ENCODE measurements at regions not wholly inside any gene's neighbourhood (a gene's known extent, or its start where the extent isn't known, plus 50 kb on each side); places are given as distances from the start of the nearest gene placed in this dataset.

DNA sequence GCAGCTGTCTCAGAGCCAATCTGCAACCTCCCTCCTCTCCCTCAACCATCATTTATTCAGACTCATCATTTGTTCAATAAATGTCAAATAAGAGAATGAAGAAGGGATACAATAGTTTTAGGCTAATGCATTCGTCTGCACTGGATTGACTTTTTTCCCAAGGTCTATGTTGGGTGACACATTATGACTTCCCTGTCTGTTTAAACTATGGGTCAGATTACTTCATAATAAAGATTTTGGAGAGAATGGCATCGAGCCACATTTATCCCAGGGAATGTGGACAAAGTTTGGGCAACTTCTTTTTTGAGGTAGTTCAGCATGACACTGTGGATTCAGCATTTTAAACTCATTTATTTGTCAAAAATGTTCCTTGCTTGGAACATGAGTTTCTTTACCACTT is 107.4 kb upstream of the ADGRL2 start:
- peaks cover 2% of the 10 kb centered on the region for H3K4me1 ChIP-seq (ENCODE audit: control insufficient read depth, insufficient read depth, low read depth, low read length)

DNA sequence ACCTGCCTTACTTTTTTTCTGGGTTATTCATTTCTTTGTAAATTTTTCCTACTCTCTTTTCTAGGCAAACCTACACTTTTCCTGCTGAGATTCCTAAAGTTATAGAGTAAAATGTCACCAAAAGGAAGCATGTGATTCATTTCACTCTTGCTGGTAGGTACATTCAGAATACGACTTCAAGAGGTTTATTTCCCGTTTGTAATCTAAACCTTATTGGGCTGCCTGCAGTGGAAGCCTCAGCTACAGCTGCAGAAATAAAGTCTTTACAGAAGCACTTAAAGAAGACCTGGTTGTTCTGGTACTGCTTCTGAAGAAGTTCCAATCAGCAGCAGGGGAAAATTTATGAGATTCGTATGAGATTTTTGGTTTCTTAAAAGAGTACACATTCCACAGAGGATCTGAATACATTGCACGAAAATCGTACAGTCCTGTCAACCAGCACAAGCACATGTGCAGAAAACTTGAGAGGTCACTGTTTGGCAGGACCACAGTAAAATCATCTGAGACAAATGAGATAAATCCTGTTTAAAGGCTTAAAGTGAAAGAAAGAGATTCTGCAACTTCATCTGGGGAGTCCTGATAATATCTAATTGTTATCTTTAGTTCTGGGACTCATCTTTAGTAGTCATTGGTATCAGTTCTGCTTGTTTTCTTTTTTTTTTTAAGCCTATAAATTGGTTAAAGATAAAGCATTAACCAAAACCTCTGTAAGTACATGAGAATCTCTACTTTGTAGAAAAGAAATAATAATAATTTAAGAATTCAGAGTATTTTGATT is 109.9 kb upstream of the ADGRL2 start:
- 19% methylated on average over 5 of the region's 5 CpGs for WGBS
- H4K8ac ChIP-seq (ENCODE audit: low read length): no peak overlapping the region
- no peak overlapping the region for H2BK120ac ChIP-seq (ENCODE audit: low read depth, low read length)
- no peak overlapping the region for H2AK5ac ChIP-seq (ENCODE audit: low read length, severe bottlenecking)
- H3K4me3 ChIP-seq (ENCODE audit: insufficient read depth in 1 of 2, low read depth in 1 of 2, low read length in 2 of 2): peak overlapping the region in 1 of 2 experiments; percentile 9
- H3K27ac ChIP-seq (ENCODE audit: low read length, poor library complexity, severe bottlenecking): no peak overlapping the region
- H3K18ac ChIP-seq (ENCODE audit: low read depth in 1 of 2, low read length in 2 of 2): no peak overlapping the region
- H3K4me1 ChIP-seq (ENCODE audit: control insufficient read depth, insufficient read depth, low read depth, low read length): peaks cover 2% of the 10 kb centered on the region
- peaks cover 10% of the 10 kb centered on the region for H3K9me3 ChIP-seq (ENCODE audit: control insufficient read depth, low read length)
- no peak overlapping the region for H3K14ac ChIP-seq (ENCODE audit: low read length in 2 of 2)
- H2BK5ac ChIP-seq (ENCODE audit: low read depth, low read length, poor library complexity, severe bottlenecking): no peak overlapping the region
- H2BK12ac ChIP-seq (ENCODE audit: low read length in 2 of 2): no peak overlapping the region
- no peaks in the 10 kb centered on the region for H3K36me3 ChIP-seq (ENCODE audit: control insufficient read depth in 1 of 2, insufficient read depth in 2 of 2, low read depth in 1 of 2, low read length in 2 of 2)
- peak overlapping the region; percentile 40 for H3K9ac ChIP-seq (ENCODE audit: low read length)
- no peak overlapping the region for H3K4ac ChIP-seq (ENCODE audit: low read depth in 1 of 2, low read length in 2 of 2)
- no peak overlapping the region for H4K91ac ChIP-seq (ENCODE audit: low read length)
- no peak overlapping the region for H3K4me2 ChIP-seq (ENCODE audit: low read length, poor library complexity, severe bottlenecking)
- H3K79me1 ChIP-seq (replicated peaks; ENCODE audit: low read length, poor library complexity, severe bottlenecking): no peaks in the 10 kb centered on the region
- no peak overlapping the region for H2AFZ ChIP-seq (ENCODE audit: low read depth, low read length)
- H2BK15ac ChIP-seq (ENCODE audit: low read depth, poor library complexity, severe bottlenecking): no peak overlapping the region
- H3K23ac ChIP-seq (ENCODE audit: low read length in 2 of 2): no peak overlapping the region
- peak; percentile 53 for DNase-seq
- H3K27me3 ChIP-seq (ENCODE audit: control insufficient read depth in 1 of 2, insufficient read depth in 1 of 2, low read length in 2 of 2): no peaks in the 10 kb centered on the region

More for the DNA sequence above, 107.4 kb upstream of the ADGRL2 start:
- H4K8ac ChIP-seq (ENCODE audit: low read length): no peak overlapping the region
- H3K4me3 ChIP-seq (ENCODE audit: insufficient read depth in 1 of 2, low read depth in 1 of 2, low read length in 2 of 2): no peak overlapping the region
- no peak overlapping the region for H2AFZ ChIP-seq (ENCODE audit: low read depth, low read length)
- H2BK5ac ChIP-seq (ENCODE audit: low read depth, low read length, poor library complexity, severe bottlenecking): no peak overlapping the region
- no peaks in the 10 kb centered on the region for H3K36me3 ChIP-seq (ENCODE audit: control insufficient read depth in 1 of 2, insufficient read depth in 2 of 2, low read depth in 1 of 2, low read length in 2 of 2)
- H3K14ac ChIP-seq (ENCODE audit: low read length in 2 of 2): no peak overlapping the region
- H2BK15ac ChIP-seq (ENCODE audit: low read depth, poor library complexity, severe bottlenecking): no peak overlapping the region
- H3K9me3 ChIP-seq (ENCODE audit: control insufficient read depth, low read length): no peaks in the 10 kb centered on the region
- no peak for DNase-seq
- no peak overlapping the region for H3K9ac ChIP-seq (ENCODE audit: low read length)
- H3K27me3 ChIP-seq (ENCODE audit: control insufficient read depth in 1 of 2, insufficient read depth in 1 of 2, low read length in 2 of 2): no peaks in the 10 kb centered on the region
- H3K23ac ChIP-seq (ENCODE audit: low read length in 2 of 2): no peak overlapping the region
- H2AK5ac ChIP-seq (ENCODE audit: low read length, severe bottlenecking): no peak overlapping the region
- no peaks in the 10 kb centered on the region for H3K79me1 ChIP-seq (replicated peaks; ENCODE audit: low read length, poor library complexity, severe bottlenecking)
- peak overlapping the region in 1 of 2 experiments; percentile 35 for H2BK12ac ChIP-seq (ENCODE audit: low read length in 2 of 2)
- no peak overlapping the region for H3K18ac ChIP-seq (ENCODE audit: low read depth in 1 of 2, low read length in 2 of 2)
- no peak overlapping the region for H4K91ac ChIP-seq (ENCODE audit: low read length)
- H3K4ac ChIP-seq (ENCODE audit: low read depth in 1 of 2, low read length in 2 of 2): no peak overlapping the region
- H3K27ac ChIP-seq (ENCODE audit: low read length, poor library complexity, severe bottlenecking): no peak overlapping the region
- no peak overlapping the region for H3K4me2 ChIP-seq (ENCODE audit: low read length, poor library complexity, severe bottlenecking)
- WGBS: 89% methylated on average over 2 of the region's 2 CpGs
- no peak overlapping the region for H2BK120ac ChIP-seq (ENCODE audit: low read depth, low read length)

DNA sequence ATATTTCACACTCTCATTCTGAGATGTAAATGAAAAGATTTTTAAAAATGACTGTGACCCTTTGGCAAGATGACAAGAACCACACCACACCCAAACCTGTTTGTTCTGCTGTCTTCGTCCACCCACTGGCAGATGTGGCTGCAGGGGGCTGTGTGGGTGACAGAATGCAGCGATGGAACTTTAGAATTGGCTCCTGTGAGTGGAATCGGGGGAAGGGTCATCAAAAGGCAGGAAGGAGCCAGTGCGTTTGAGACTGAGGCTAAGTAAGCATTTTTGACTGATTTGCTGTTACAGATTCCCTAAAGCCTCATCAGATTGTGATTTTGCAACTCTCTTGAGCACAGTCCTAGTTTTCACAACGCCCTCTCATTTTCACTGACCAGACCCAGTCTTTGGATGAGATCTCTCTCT is 111.2 kb upstream of the ADGRL2 start:
- Histone ChIP-seq H2BK12ac (ENCODE audit: low read length in 2 of 2) (peak overlapping the region; percentile 56 to 82), H3K4me1 (ENCODE audit: control insufficient read depth, insufficient read depth, low read depth, low read length) (peaks cover 2% of the 10 kb centered on the region), H2BK15ac (ENCODE audit: low read depth, poor library complexity, severe bottlenecking) (no peak overlapping the region), H3K14ac (ENCODE audit: low read length in 2 of 2) (no peak overlapping the region), H4K91ac (ENCODE audit: low read length) (no peak overlapping the region), H2AK5ac (ENCODE audit: low read length, severe bottlenecking) (no peak overlapping the region), H3K18ac (ENCODE audit: low read depth in 1 of 2, low read length in 2 of 2) (peak overlapping the region; percentile 86 to 89), H3K79me1 (replicated peaks; ENCODE audit: low read length, poor library complexity, severe bottlenecking) (no peaks in the 10 kb centered on the region), H3K9ac (ENCODE audit: low read length) (peak overlapping the region; percentile 17), H3K27ac (ENCODE audit: low read length, poor library complexity, severe bottlenecking) (no peak overlapping the region), H3K23ac (ENCODE audit: low read length in 2 of 2) (no peak overlapping the region), H2BK120ac (ENCODE audit: low read depth, low read length) (no peak overlapping the region), H2AFZ (ENCODE audit: low read depth, low read length) (no peak overlapping the region), H4K8ac (ENCODE audit: low read length) (peak overlapping the region; percentile 76), H3K4me3 (ENCODE audit: insufficient read depth in 1 of 2, low read depth in 1 of 2, low read length in 2 of 2) (peak overlapping the region in 1 of 2 experiments; percentile 10), H3K36me3 (ENCODE audit: control insufficient read depth in 1 of 2, insufficient read depth in 2 of 2, low read depth in 1 of 2, low read length in 2 of 2) (no peaks in the 10 kb centered on the region), H3K4ac (ENCODE audit: low read depth in 1 of 2, low read length in 2 of 2) (no peak overlapping the region), H3K27me3 (ENCODE audit: control insufficient read depth in 1 of 2, insufficient read depth in 1 of 2, low read length in 2 of 2) (no peaks in the 10 kb centered on the region), H2BK5ac (ENCODE audit: low read depth, low read length, poor library complexity, severe bottlenecking) (no peak overlapping the region), H3K4me2 (ENCODE audit: low read length, poor library complexity, severe bottlenecking) (no peak overlapping the region), H3K9me3 (ENCODE audit: control insufficient read depth, low read length) (peaks cover 10% of the 10 kb centered on the region)
- DNase-seq: peak; percentile 66
- WGBS: 17% methylated on average over 5 of the region's 5 CpGs

DNA sequence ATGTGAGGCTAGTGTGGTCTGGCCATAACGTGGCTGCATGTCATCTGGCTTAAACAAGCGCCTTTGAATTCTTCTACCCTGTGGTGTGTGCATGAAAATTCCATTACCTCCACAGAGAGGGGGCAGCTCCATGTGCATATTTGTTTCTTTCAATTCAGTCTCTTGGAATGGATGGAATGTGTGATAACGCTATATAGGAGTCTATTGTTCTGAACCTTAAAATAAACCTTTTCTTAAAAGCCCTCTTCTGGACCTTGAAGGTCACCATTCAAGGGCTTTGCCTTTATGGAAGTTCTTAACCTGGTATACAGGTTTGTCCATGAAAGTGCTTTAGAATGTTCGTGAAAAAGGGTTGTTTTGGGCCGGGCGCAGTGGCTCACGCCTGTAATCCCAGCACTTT is 118.2 kb upstream of the ADGRL2 start:
- no peaks in the 10 kb centered on the region for H3K27me3 ChIP-seq (ENCODE audit: control insufficient read depth in 1 of 2, insufficient read depth in 1 of 2, low read length in 2 of 2)
- WGBS: 69% methylated on average over 6 of the region's 7 CpGs
- H3K4me1 ChIP-seq (ENCODE audit: control insufficient read depth, insufficient read depth, low read depth, low read length): no peaks in the 10 kb centered on the region
- no peak overlapping the region for H2BK12ac ChIP-seq (ENCODE audit: low read length in 2 of 2)
- H2BK5ac ChIP-seq (ENCODE audit: low read depth, low read length, poor library complexity, severe bottlenecking): no peak overlapping the region
- no peak overlapping the region for H4K8ac ChIP-seq (ENCODE audit: low read length)
- peak overlapping the region in 1 of 2 experiments; percentile 28 for H3K18ac ChIP-seq (ENCODE audit: low read depth in 1 of 2, low read length in 2 of 2)
- H3K4me2 ChIP-seq (ENCODE audit: low read length, poor library complexity, severe bottlenecking): no peak overlapping the region
- H2BK15ac ChIP-seq (ENCODE audit: low read depth, poor library complexity, severe bottlenecking): no peak overlapping the region
- no peak overlapping the region for H2AK5ac ChIP-seq (ENCODE audit: low read length, severe bottlenecking)
- H3K79me1 ChIP-seq (replicated peaks; ENCODE audit: low read length, poor library complexity, severe bottlenecking): no peaks in the 10 kb centered on the region
- no peak overlapping the region for H3K27ac ChIP-seq (ENCODE audit: low read length, poor library complexity, severe bottlenecking)
- no peaks in the 10 kb centered on the region for H3K36me3 ChIP-seq (ENCODE audit: control insufficient read depth in 1 of 2, insufficient read depth in 2 of 2, low read depth in 1 of 2, low read length in 2 of 2)
- H2BK120ac ChIP-seq (ENCODE audit: low read depth, low read length): no peak overlapping the region
- H4K91ac ChIP-seq (ENCODE audit: low read length): no peak overlapping the region
- no peak overlapping the region for H3K9ac ChIP-seq (ENCODE audit: low read length)
- no peak overlapping the region for H3K4me3 ChIP-seq (ENCODE audit: insufficient read depth in 1 of 2, low read depth in 1 of 2, low read length in 2 of 2)
- H3K9me3 ChIP-seq (ENCODE audit: control insufficient read depth, low read length): peaks cover 6% of the 10 kb centered on the region
- no peak overlapping the region for H3K14ac ChIP-seq (ENCODE audit: low read length in 2 of 2)
- H3K4ac ChIP-seq (ENCODE audit: low read depth in 1 of 2, low read length in 2 of 2): no peak overlapping the region
- H2AFZ ChIP-seq (ENCODE audit: low read depth, low read length): no peak overlapping the region
- DNase-seq: no peak
- no peak overlapping the region for H3K23ac ChIP-seq (ENCODE audit: low read length in 2 of 2)

Data from mesenchymal stem cell (in vitro differentiated cells and primary cell).